ENCODE measurements at regions not wholly inside any gene's neighbourhood (a gene's known extent, or its start where the extent isn't known, plus 50 kb on each side); places are given as distances from the start of the nearest gene placed in this dataset.

DNA sequence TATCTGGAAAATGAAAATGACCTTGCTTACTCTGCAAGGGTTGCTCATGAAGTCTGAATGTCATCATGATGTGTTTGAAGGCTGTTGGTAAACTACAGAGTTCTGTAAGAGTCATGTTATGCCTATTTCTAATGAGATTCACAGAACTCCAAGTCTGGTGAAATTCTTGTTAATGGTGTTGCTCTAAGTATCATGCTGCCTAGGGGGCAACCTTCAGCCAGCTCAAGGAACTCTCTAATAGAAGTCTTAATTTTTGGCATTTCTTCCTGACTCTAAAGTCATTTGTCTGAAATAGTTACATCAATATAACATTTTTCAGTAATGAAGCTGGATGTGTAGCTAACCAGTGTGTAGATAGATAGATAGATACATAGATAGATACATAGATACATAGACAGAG is 302.8 kb downstream of the FAT3 start:
- ChIA-PET CTCF (no interaction called here), POLR2A (no interaction called here)
- TF ChIP-seq CTCF (IDR thresholded peaks at IDR 0.05; ENCODE audit: insufficient read depth, low read length, missing control alignments) = no peak
- DNase-seq (ENCODE audit: low read depth, low spot score) = no peak
- H3K4me3 ChIP-seq (ENCODE audit: low read depth, low read length) = no peak overlapping the region

DNA sequence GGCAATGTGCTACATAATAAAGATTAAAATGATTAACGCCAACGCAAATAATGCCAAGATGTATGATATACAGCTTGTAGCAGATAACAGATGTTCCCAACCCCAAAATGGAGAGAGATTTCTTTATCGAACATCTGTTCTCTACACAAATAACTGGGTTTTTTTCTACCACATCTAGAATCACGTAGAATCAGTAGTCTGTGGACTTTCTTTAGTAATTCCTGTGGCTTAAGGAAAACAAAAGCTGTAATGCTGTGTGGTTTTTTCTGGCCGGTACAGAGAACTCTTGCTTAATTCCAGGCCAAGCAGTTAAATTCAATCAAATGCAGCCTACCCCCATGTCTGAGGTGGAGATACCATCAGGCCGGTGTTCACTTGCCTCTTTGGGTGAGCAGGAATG is 303.4 kb downstream of the FAT3 start:
- POLR2A ChIA-PET = no interaction called here
- DNase-seq (ENCODE audit: low read depth, low spot score) = peak; percentile 53
- no peak overlapping the region for H3K4me3 ChIP-seq (ENCODE audit: low read depth, low read length)
- CTCF ChIA-PET = no interaction called here
- TF ChIP-seq CTCF (IDR thresholded peaks at IDR 0.05; ENCODE audit: insufficient read depth, low read length, missing control alignments) = no peak

- no peak for TF ChIP-seq CTCF (IDR thresholded peaks at IDR 0.05; ENCODE audit: insufficient read depth, low read length, missing control alignments)
- no peak overlapping the region for H3K4me3 ChIP-seq (ENCODE audit: low read depth, low read length)
- POLR2A ChIA-PET = no interaction called here
- no peak for DNase-seq (ENCODE audit: low read depth, low spot score)
- CTCF ChIA-PET = no interaction called here
These were observed 306.6 kb downstream of the FAT3 start for GRCh38 chr11:92531065-92531739.

DNA sequence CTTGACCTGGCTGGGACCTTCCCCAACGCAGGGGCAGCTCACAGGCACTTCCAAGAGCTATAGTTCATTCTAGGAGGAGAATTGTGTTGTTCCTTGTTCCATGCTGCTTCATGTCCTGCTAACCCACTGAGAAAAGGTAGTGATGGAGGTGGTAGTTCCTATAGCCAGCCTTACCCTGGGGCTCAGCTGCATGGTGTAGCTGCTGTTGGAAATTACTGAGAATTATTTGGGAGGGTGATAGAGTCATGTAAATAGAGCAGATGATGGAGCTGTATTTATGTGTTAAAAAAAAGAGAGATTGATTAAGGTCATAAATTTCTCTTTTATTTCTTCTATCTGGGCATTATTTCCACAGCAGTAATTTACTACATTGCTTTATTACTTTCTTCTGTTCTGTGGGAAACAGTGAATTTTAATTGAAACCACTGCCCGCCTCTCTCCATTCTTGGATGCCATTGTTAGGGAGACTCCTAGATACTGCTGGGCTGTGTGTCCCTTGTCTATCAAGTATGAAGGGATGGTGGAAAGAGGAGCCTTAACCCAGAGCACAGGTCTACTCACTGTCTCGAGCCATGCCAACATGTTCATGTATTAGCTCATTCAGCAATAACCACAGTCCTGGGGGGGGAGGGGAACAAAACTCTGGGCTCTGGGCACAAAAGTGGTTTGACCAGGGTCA is 309.2 kb downstream of the FAT3 start:
- ChIA-PET CTCF (no interaction called here), POLR2A (no interaction called here)
- no peak overlapping the region for H3K4me3 ChIP-seq (ENCODE audit: low read depth, low read length)
- no peak for DNase-seq (ENCODE audit: low read depth, low spot score)
- no peak for TF ChIP-seq CTCF (IDR thresholded peaks at IDR 0.05; ENCODE audit: insufficient read depth, low read length, missing control alignments)

DNA sequence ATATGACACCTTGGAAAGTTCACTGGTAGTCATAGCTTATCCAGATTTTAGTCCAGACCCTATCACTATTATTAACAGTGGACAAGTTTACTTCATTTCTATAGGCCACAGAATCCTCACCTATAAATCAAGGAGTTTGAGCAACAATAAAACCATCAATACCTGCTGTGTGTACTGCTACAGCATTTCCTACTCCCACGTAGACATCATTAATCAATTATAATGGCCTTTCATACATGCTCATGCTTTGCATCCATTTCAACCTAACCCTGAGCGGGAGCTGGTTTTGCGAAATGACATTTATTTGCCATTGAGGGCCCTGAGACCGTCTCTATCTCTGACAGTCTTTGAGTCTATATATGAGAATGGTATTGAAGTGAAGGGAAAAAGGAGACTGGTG is 312.3 kb downstream of the FAT3 start:
- no peak for DNase-seq (ENCODE audit: low read depth, low spot score)
- ChIA-PET POLR2A (no interaction called here), CTCF (no interaction called here)
- no peak overlapping the region for H3K4me3 ChIP-seq (ENCODE audit: low read depth, low read length)
- TF ChIP-seq CTCF (IDR thresholded peaks at IDR 0.05; ENCODE audit: insufficient read depth, low read length, missing control alignments) = no peak

GRCh38 chr11:92540096-92540495 is 315.5 kb downstream of the FAT3 start:
- CTCF ChIA-PET = no interaction called here
- no peak for DNase-seq (ENCODE audit: low read depth, low spot score)
- H3K4me3 ChIP-seq (ENCODE audit: low read depth, low read length) = no peak overlapping the region
- TF ChIP-seq CTCF (IDR thresholded peaks at IDR 0.05; ENCODE audit: insufficient read depth, low read length, missing control alignments) = no peak
- POLR2A ChIA-PET = no interaction called here

Measured in AG04449 (cell line).